ENCODE measurements at regions not wholly inside any gene's neighbourhood (a gene's known extent, or its start where the extent isn't known, plus 50 kb on each side); places are given as distances from the start of the nearest gene placed in this dataset.

GRCh38 chr2:188217264-188217663 is 74.4 kb upstream of the GULP1 start:
- H3K4me1 Mint-ChIP-seq: no peaks in the 10 kb centered on the region
- TF ChIP-seq CTCF (IDR thresholded peaks at IDR 0.05; ENCODE audit: unreplicated experiment in 3 of 3): no peak

GRCh38 chr2:188219541-188219940 is 72.1 kb upstream of the GULP1 start:
- Mint-ChIP-seq H3K36me3 (ENCODE audit: low read depth) (no peaks in the 10 kb centered on the region), H3K27ac (no peak overlapping the region), H3K9me3 (no peaks in the 10 kb centered on the region), H3K27me3 (ENCODE audit: low read depth) (no peaks in the 10 kb centered on the region), H3K4me1 (no peaks in the 10 kb centered on the region), H3K4me3 (no peak overlapping the region)
- no peak for TF ChIP-seq CTCF (IDR thresholded peaks at IDR 0.05; ENCODE audit: unreplicated experiment in 3 of 3)

More at GRCh38 chr2:188217264-188217663, 74.4 kb upstream of the GULP1 start:
- H3K4me3 Mint-ChIP-seq: no peak overlapping the region
- no peaks in the 10 kb centered on the region for H3K36me3 Mint-ChIP-seq (ENCODE audit: low read depth)
- no peaks in the 10 kb centered on the region for H3K9me3 Mint-ChIP-seq
- no peak overlapping the region for H3K27ac Mint-ChIP-seq
- H3K27me3 Mint-ChIP-seq (ENCODE audit: low read depth): no peaks in the 10 kb centered on the region

- H3K4me1 Mint-ChIP-seq: no peaks in the 10 kb centered on the region
- H3K4me3 Mint-ChIP-seq: no peak overlapping the region
- no peaks in the 10 kb centered on the region for H3K27me3 Mint-ChIP-seq (ENCODE audit: low read depth)
- H3K9me3 Mint-ChIP-seq: no peaks in the 10 kb centered on the region
- H3K27ac Mint-ChIP-seq: no peak overlapping the region
- no peak for TF ChIP-seq CTCF (IDR thresholded peaks at IDR 0.05; ENCODE audit: unreplicated experiment in 3 of 3)
- no peaks in the 10 kb centered on the region for H3K36me3 Mint-ChIP-seq (ENCODE audit: low read depth)
Observed at GRCh38 chr2:188220535-188220934, 71.1 kb upstream of the GULP1 start.

GRCh38 chr2:188227713-188228112 is 64.0 kb upstream of the GULP1 start:
- H3K27ac Mint-ChIP-seq: no peak overlapping the region
- H3K4me3 Mint-ChIP-seq: no peak overlapping the region
- no peaks in the 10 kb centered on the region for H3K27me3 Mint-ChIP-seq (ENCODE audit: low read depth)
- TF ChIP-seq CTCF (IDR thresholded peaks at IDR 0.05; ENCODE audit: unreplicated experiment in 3 of 3): no peak
- H3K4me1 Mint-ChIP-seq: no peaks in the 10 kb centered on the region
- H3K36me3 Mint-ChIP-seq (ENCODE audit: low read depth): no peaks in the 10 kb centered on the region
- H3K9me3 Mint-ChIP-seq: peaks cover 5% of the 10 kb centered on the region

- peaks cover 22% of the 10 kb centered on the region for H3K9me3 Mint-ChIP-seq
- TF ChIP-seq CTCF (IDR thresholded peaks at IDR 0.05; ENCODE audit: unreplicated experiment in 3 of 3): no peak
- no peaks in the 10 kb centered on the region for H3K4me1 Mint-ChIP-seq
- H3K4me3 Mint-ChIP-seq: no peak overlapping the region
- H3K27me3 Mint-ChIP-seq (ENCODE audit: low read depth): peaks cover 3% of the 10 kb centered on the region
- H3K36me3 Mint-ChIP-seq (ENCODE audit: low read depth): peaks cover 4% of the 10 kb centered on the region
- H3K27ac Mint-ChIP-seq: no peak overlapping the region
Observed at GRCh38 chr2:188235364-188235763, 56.3 kb upstream of the GULP1 start.

- no peak for TF ChIP-seq CTCF (IDR thresholded peaks at IDR 0.05; ENCODE audit: unreplicated experiment in 3 of 3)
- no peaks in the 10 kb centered on the region for H3K4me1 Mint-ChIP-seq
- peaks cover 22% of the 10 kb centered on the region for H3K9me3 Mint-ChIP-seq
- H3K27me3 Mint-ChIP-seq (ENCODE audit: low read depth): peaks cover 3% of the 10 kb centered on the region
- no peak overlapping the region for H3K27ac Mint-ChIP-seq
- peaks cover 4% of the 10 kb centered on the region for H3K36me3 Mint-ChIP-seq (ENCODE audit: low read depth)
- no peak overlapping the region for H3K4me3 Mint-ChIP-seq
Observed at GRCh38 chr2:188238386-188238785, 53.3 kb upstream of the GULP1 start.

Data from nephron (organoid).